ENCODE measurements at regions not wholly inside any gene's neighbourhood (a gene's known extent, or its start where the extent isn't known, plus 50 kb on each side); places are given as distances from the start of the nearest gene placed in this dataset.

GRCh38 chr2:83595121-83595690 lies 863.9 kb downstream of the SUCLG1 start:
- Histone ChIP-seq H3K27ac (ENCODE audit: low read depth, low read length, poor library complexity, severe bottlenecking) (no peak overlapping the region), H3K9me3 (ENCODE audit: low read depth, low read length, poor library complexity, severe bottlenecking) (peaks cover 3% of the 10 kb centered on the region), H3K4me1 (ENCODE audit: insufficient read depth, low read length, poor library complexity, severe bottlenecking) (no peaks in the 10 kb centered on the region), H3K4me3 (ENCODE audit: low read depth, low read length, poor library complexity, severe bottlenecking) (no peak overlapping the region), H3K27me3 (replicated peaks; ENCODE audit: insufficient read depth, low read depth, low read length, poor library complexity) (no peaks in the 10 kb centered on the region), H3K36me3 (ENCODE audit: insufficient read depth, low read length, poor library complexity, severe bottlenecking) (no peaks in the 10 kb centered on the region)
- BruUV-seq (replicated peaks), result no TSS peak
- DNase-seq (ENCODE audit: low spot score), result no peak
- TF ChIP-seq EZH2 (IDR thresholded peaks at IDR 0.05; ENCODE audit: borderline replicate concordance, low read depth, low read length, poor library complexity, severe bottlenecking) (no peak), CTCF (conservative IDR thresholded peaks at IDR 0.05; ENCODE audit: low read depth, low read length) (no peak)
- ChIA-PET CTCF (no interaction called here), POLR2A (ENCODE audit: low non-redundant PET) (no interaction called here)
- intact Hi-C loops (cut with micrococcal nuclease; ENCODE audit: unreplicated experiment), result no loop called here

GRCh38 chr2:83594241-83595120 lies 864.6 kb downstream of the SUCLG1 start:
- no peak for TF ChIP-seq CTCF (conservative IDR thresholded peaks at IDR 0.05; ENCODE audit: low read depth, low read length)
- no peak for TF ChIP-seq EZH2 (IDR thresholded peaks at IDR 0.05; ENCODE audit: borderline replicate concordance, low read depth, low read length, poor library complexity, severe bottlenecking)
- POLR2A ChIA-PET (ENCODE audit: low non-redundant PET), result no interaction called here
- Histone ChIP-seq H3K9me3 (ENCODE audit: low read depth, low read length, poor library complexity, severe bottlenecking) (peaks cover 3% of the 10 kb centered on the region), H3K27me3 (replicated peaks; ENCODE audit: insufficient read depth, low read depth, low read length, poor library complexity) (no peaks in the 10 kb centered on the region), H3K4me3 (ENCODE audit: low read depth, low read length, poor library complexity, severe bottlenecking) (no peak overlapping the region), H3K27ac (ENCODE audit: low read depth, low read length, poor library complexity, severe bottlenecking) (no peak overlapping the region), H3K36me3 (ENCODE audit: insufficient read depth, low read length, poor library complexity, severe bottlenecking) (no peaks in the 10 kb centered on the region), H3K4me1 (ENCODE audit: insufficient read depth, low read length, poor library complexity, severe bottlenecking) (no peaks in the 10 kb centered on the region)
- CTCF ChIA-PET, result no interaction called here
- no peak for DNase-seq (ENCODE audit: low spot score)
- no TSS peak for BruUV-seq (replicated peaks)
- intact Hi-C loops (cut with micrococcal nuclease; ENCODE audit: unreplicated experiment), result no loop called here

GRCh38 chr2:83587309-83587708 lies 871.8 kb downstream of the SUCLG1 start:
- POLR2A ChIA-PET (ENCODE audit: low non-redundant PET), result no interaction called here
- intact Hi-C loops (cut with micrococcal nuclease; ENCODE audit: unreplicated experiment), result no loop called here

More at GRCh38 chr2:83587309-83587708, 871.8 kb downstream of the SUCLG1 start:
- CTCF ChIA-PET, result no interaction called here
- TF ChIP-seq CTCF (conservative IDR thresholded peaks at IDR 0.05; ENCODE audit: low read depth, low read length) (no peak), EZH2 (IDR thresholded peaks at IDR 0.05; ENCODE audit: borderline replicate concordance, low read depth, low read length, poor library complexity, severe bottlenecking) (no peak)
- peaks cover 4% of the 10 kb centered on the region for H3K9me3 ChIP-seq (ENCODE audit: low read depth, low read length, poor library complexity, severe bottlenecking)
- H3K27me3 ChIP-seq (replicated peaks; ENCODE audit: insufficient read depth, low read depth, low read length, poor library complexity), result no peaks in the 10 kb centered on the region
- no peak overlapping the region for H3K27ac ChIP-seq (ENCODE audit: low read depth, low read length, poor library complexity, severe bottlenecking)
- DNase-seq (ENCODE audit: low spot score), result no peak
- no peaks in the 10 kb centered on the region for H3K36me3 ChIP-seq (ENCODE audit: insufficient read depth, low read length, poor library complexity, severe bottlenecking)
- BruUV-seq (replicated peaks), result no TSS peak
- H3K4me1 ChIP-seq (ENCODE audit: insufficient read depth, low read length, poor library complexity, severe bottlenecking), result no peaks in the 10 kb centered on the region
- H3K4me3 ChIP-seq (ENCODE audit: low read depth, low read length, poor library complexity, severe bottlenecking), result no peak overlapping the region

Measured in A673 (cell line).